Heart right ventricle (tissue), 16 donors: ENCODE measurements at regions not wholly inside any gene's neighbourhood (a gene's known extent, or its start where the extent isn't known, plus 50 kb on each side); places are given as distances from the start of the nearest gene placed in this dataset.

Experiments
- ATAC-seq, 8 donors: fragments of 200-7000 bp; cut with Tn5 transposase; one replicate each; pipeline ENCODE4 v1.9.1; 2020; ENCODE audit warnings: mild to moderate bottlenecking in 8 of 8, moderate library complexity in 8 of 8, moderate number of reproducible peaks in 1 of 8
- DNase-seq, 2 donors: peaks; one replicate each; pipeline ENCODE4 v3.0.0-alpha.2; 2020
- H3K27ac ChIP-seq, 10 donors: fragments of 200-600 bp; sonication (generic) in 2 of 10; one replicate each; pipeline versions ENCODE4 v1.5.0 to v1.8.0; 2020 to 2022; ENCODE audit warnings: mild to moderate bottlenecking in 3 of 10
- H3K27me3 ChIP-seq, 7 donors: fragments of 200-600 bp; one replicate each; pipeline ENCODE4 v1.8.0; 2021 to 2022; ENCODE audit warnings: mild to moderate bottlenecking in 2 of 7
- H3K36me3 ChIP-seq, 9 donors: fragments of 200-600 bp; sonication (generic) in 1 of 9; one replicate each; pipeline versions ENCODE4 v1.5.0 to v1.8.0; 2020 to 2022; ENCODE audit warnings: mild to moderate bottlenecking in 2 of 9
- H3K4me1 ChIP-seq, 9 donors: fragments of 200-600 bp; sonication (generic) in 1 of 9; one replicate each; pipeline versions ENCODE4 v1.5.0 to v1.8.0; 2020 to 2022; ENCODE audit warnings: mild to moderate bottlenecking in 4 of 9
- H3K4me3 ChIP-seq, 10 donors: fragments of 200-600 bp; sonication (generic) in 2 of 10; one replicate each; pipeline versions ENCODE4 v1.5.0 to v1.8.0; 2020 to 2022; ENCODE audit warnings: mild to moderate bottlenecking in 7 of 10, moderate library complexity in 2 of 10
- H3K9me3 ChIP-seq, 11 donors: fragments of 200-600 bp in 10 of 11; sonication (generic) in 2 of 11; one replicate each; pipeline versions ENCODE4 v1.5.0 to v1.8.0; 2013 to 2022; ENCODE audit warnings: mild to moderate bottlenecking in 2 of 11, control low read depth in 1 of 11, moderate library complexity in 1 of 11
- WGBS, 2 donors: extraction: QIAGEN DNeasy Blood & Tissue Kit; methylation state at CpG; one replicate each; pipeline ENCODE4 v1.1.7; 2013; ENCODE audit warnings: inconsistent platforms in 1 of 2; 5-methylcytosine and 5-hydroxymethylcytosine counted together
- intact Hi-C, 10 donors: fragments of 100-400 bp; cut with DNase I; formaldehyde crosslinking; loops; one replicate each; pipeline versions ENCODE4 v1.11.1 to v1.14.2; 2022
- TF ChIP-seq, protein P1 (sequence below), 9 donors: fragments of 200-600 bp; sonication (generic) in 2 of 9; IDR thresholded peaks; one replicate each; pipeline versions ENCODE4 v1.5.0 to v1.8.0; 2021 to 2022; ENCODE audit warnings: antibody characterized with exemption in 9 of 9, mild to moderate bottlenecking in 5 of 9, moderate library complexity in 1 of 9
- donor health status: Arrhythmogenic right ventricular cardiomyopathy.
- donor health status: ischemic (EF 13 %, LVEDD 7.1; RV severe dilation, severe dysfunction).
- donor health status: healthy with polysubstance abuse.
- donor health status: DM: no; HTN: yes; CAD: no.
- donor health status: DM: no; HTN: no; CAD: no.
- donor health status: ischemic (EF 25% LVEDD 6.9; RV normal size, moderate dysfunction).
- donor health status: ischemic (EF 25% LVEDD 5.7; RV mildly dilated, moderate dysfunction).
- donor health status: healthy.
- donor health status: DM: yes; HTN: yes; CAD: no.
- donor health status: Ischemic cardiomyopathy.
- donor health status: ischemic (EF 35%, LVEDD 5.7; RV mildly dilated, moderate dysfunction).
- donor health status: nonischemic (EF 11% LVEDD 7.7; RV severe dilation, severe dysfunction).
- donor health status: DM: yes; HTN: yes; CAD: no.
- donor health status: PGD.
- donor health status: ischemic (EF 29% LVEDD 5.4; RV normal size, mild dysfunction).
- donor health status: nonischemic (EF 23%, LVEDD 6.1; RV moderate dilation, normal function).

DNA sequence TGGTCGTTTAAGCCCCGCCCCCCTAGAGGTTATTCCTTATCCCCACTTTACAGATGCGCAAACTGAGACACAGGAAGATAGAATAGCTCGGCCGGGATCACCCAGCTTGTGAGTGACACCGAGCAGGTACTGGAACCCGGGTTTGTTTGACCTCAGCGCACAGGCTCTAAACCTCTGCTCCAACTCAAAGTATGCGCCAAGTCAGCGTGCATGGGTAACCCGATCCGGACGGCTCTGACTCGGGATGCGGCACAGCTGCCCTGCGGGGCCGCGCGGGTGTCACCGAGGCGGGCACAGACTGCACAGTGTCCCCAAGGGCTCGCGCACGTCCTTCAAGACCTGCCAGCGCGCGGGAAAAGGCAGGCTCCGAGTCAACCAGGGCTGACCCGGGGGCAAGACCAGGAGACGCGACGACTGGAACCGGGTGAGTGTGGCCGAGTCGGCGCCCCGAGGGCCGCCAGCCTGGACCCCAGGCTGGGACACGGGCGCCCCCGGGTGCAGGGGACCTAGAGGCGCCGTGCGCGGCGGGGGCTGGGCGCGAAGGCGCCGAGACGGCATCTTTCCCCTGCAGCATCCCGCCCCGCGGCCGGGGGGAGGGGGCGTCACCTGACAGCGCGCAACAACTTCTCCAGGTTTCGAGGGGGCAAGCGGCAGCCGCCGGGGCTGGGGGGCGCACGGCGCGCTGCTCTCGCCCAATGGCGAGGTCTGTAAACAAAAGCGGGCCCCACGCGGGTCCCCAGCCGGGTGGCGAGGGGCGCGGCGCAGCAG, 101.9 kb upstream of the SOD1 start:
- TF ChIP-seq, protein P1, sequence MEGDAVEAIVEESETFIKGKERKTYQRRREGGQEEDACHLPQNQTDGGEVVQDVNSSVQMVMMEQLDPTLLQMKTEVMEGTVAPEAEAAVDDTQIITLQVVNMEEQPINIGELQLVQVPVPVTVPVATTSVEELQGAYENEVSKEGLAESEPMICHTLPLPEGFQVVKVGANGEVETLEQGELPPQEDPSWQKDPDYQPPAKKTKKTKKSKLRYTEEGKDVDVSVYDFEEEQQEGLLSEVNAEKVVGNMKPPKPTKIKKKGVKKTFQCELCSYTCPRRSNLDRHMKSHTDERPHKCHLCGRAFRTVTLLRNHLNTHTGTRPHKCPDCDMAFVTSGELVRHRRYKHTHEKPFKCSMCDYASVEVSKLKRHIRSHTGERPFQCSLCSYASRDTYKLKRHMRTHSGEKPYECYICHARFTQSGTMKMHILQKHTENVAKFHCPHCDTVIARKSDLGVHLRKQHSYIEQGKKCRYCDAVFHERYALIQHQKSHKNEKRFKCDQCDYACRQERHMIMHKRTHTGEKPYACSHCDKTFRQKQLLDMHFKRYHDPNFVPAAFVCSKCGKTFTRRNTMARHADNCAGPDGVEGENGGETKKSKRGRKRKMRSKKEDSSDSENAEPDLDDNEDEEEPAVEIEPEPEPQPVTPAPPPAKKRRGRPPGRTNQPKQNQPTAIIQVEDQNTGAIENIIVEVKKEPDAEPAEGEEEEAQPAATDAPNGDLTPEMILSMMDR (IDR thresholded peaks at IDR 0.05): no peak
- Histone ChIP-seq H3K36me3 (no peaks in the 10 kb centered on the region), H3K4me3 (peak overlapping the region; percentile 35 to 89 (median 67)), H3K4me1 (peaks cover 9 to 25% (median 20%) of the 10 kb centered on the region in 9 donors), H3K9me3 (no peaks in the 10 kb centered on the region), H3K27me3 (peaks cover 17 to 74% (median 58%) of the 10 kb centered on the region in 7 donors), H3K27ac (no peak overlapping the region)
- 3 to 4% methylated on average over 59 to 76 of the region's 76 CpGs for whole genome bisulfite sequencing, 2 donors
- DNase-seq (no peak), ATAC-seq (no peak)
- intact Hi-C loops: no loop called here

DNA sequence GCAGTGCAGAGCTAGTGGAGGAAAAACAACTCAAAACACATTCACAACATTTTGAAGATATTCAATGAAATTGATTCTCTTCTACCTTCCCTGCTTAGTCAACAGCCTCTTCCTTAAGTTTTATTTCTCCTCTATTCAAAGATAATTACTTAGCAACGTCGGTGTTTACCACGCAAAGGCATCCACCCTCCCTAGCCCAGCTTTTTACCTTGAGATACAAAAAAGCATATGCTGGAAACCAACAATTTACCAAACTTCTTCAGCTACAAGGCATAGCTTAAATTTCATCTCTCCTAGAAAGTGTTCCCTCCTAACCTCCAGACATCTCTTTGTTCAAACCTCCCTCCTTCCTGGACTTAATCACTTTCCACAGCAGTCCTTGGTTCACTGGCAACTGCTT, 102.8 kb upstream of the SOD1 start:
- Histone ChIP-seq H3K4me1 (peaks cover 9 to 25% (median 20%) of the 10 kb centered on the region in 9 donors), H3K36me3 (no peaks in the 10 kb centered on the region), H3K27me3 (peaks cover 17 to 71% (median 62%) of the 10 kb centered on the region in 7 donors), H3K27ac (no peak overlapping the region), H3K9me3 (no peaks in the 10 kb centered on the region), H3K4me3 (no peak overlapping the region)
- intact Hi-C loops: no loop called here
- ATAC-seq (no peak), DNase-seq (no peak)
- TF ChIP-seq, protein P1 (IDR thresholded peaks at IDR 0.05): no peak
- WGBS, 2 donors: 78 to 81% methylated on average over 3 of the region's 3 CpGs

DNA sequence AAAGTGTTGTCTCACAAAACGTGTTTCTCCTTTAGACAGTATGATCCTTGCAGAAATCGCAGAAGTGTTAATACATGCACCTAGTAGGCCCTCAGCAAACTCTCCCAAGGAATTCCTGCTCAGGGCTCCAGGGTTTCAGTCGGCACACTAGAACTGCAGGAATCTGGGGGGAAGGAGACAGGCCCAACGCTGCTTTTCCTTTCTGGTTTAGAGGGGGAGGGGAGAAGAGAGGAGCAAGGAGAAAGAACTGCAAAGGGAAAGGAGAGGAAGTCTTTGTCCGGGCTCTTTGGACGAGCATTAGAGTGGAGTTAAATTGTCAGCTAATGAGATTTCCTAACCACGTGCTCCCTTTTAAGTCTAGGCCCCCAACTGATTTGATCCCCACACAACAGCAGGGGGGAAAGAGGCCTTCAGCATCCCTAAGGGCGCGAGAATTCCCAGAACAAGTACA, 103.7 kb upstream of the SOD1 start:
- Histone ChIP-seq H3K27me3 (peaks cover 17 to 73% (median 54%) of the 10 kb centered on the region in 7 donors), H3K4me3 (no peak overlapping the region), H3K9me3 (no peaks in the 10 kb centered on the region), H3K27ac (no peak overlapping the region), H3K36me3 (no peaks in the 10 kb centered on the region), H3K4me1 (peaks cover 9 to 25% (median 20%) of the 10 kb centered on the region in 9 donors)
- DNase-seq: no peak
- TF ChIP-seq, protein P1 (IDR thresholded peaks at IDR 0.05): no peak
- 73 to 79% methylated on average over 9 of the region's 9 CpGs for WGBS, 2 donors
- no peak for ATAC-seq
- intact Hi-C loops: no loop called here

DNA sequence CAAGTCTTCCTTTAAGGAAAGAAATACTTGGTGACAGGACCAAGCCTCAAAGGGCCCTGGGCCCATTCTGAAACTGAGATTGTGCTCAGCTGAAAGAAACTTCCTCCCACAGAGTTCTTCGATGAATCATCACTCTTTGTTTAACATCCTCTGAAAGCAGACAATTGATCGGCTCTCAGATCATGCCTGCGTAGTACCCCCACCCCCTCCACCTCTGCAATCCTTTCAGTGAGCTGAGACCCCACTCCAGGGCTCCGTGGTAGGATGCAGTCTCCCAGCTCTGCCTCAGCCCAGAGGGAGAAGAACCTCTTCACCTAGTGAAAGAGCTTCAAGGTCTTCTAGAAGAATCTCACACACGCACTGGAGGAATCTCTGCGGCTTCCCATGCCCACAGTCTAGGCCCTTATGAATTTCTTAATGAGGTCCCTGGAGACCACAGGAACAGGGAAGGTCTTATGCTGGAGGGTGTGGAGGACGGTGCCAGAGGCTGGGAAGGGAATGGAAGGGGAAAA, 104.9 kb upstream of the SOD1 start:
- 46 to 64% methylated on average over 7 of the region's 7 CpGs for WGBS, 2 donors
- no peak for DNase-seq
- TF ChIP-seq, protein P1 (IDR thresholded peaks at IDR 0.05): no peak
- Histone ChIP-seq H3K4me1 (peaks cover 5 to 20% (median 15%) of the 10 kb centered on the region in 9 donors), H3K27me3 (peaks cover 17 to 68% (median 42%) of the 10 kb centered on the region in 7 donors), H3K27ac (no peak overlapping the region), H3K4me3 (no peak overlapping the region), H3K36me3 (no peaks in the 10 kb centered on the region), H3K9me3 (no peaks in the 10 kb centered on the region)
- intact Hi-C loops: no loop called here
- ATAC-seq: no peak
